LNCaP clone FGC (cell line): ENCODE measurements at regions not wholly inside any gene's neighbourhood (a gene's known extent, or its start where the extent isn't known, plus 50 kb on each side); places are given as distances from the start of the nearest gene placed in this dataset.
"Not testable (repeated sequence)": the region's sequence is repeated elsewhere in the genome, so short reads cannot be mapped to it uniquely, and the experiment has no call there.

Experiments
- DNase-seq: peaks from one replicate; pipeline ENCODE4 v3.0.0-alpha.2; 2011; ENCODE audit warnings: low read depth
- H3K4me3 ChIP-seq: 2 replicates; pipeline ENCODE4 v1.5.1; 2011; ENCODE audit warnings: mild to moderate bottlenecking, low read depth, low read length, control low read depth
- TF ChIP-seq, protein P1 (sequence below): IDR thresholded peaks from 2 replicates; pipeline ENCODE4 v1.5.1; 2012; ENCODE audit warnings: mild to moderate bottlenecking; ENCODE audit not compliant: control insufficient read depth, insufficient read depth; ENCODE audit errors: extremely low read depth

- DNase-seq, result no peak
These were observed 236.9 kb upstream of the PRKX start for GRCh38 chrX:3950373-3950772.

GRCh38 chrX:3943965-3944364 is 230.5 kb upstream of the PRKX start:
- no peak overlapping the region for H3K4me3 ChIP-seq
- TF ChIP-seq, protein P1, sequence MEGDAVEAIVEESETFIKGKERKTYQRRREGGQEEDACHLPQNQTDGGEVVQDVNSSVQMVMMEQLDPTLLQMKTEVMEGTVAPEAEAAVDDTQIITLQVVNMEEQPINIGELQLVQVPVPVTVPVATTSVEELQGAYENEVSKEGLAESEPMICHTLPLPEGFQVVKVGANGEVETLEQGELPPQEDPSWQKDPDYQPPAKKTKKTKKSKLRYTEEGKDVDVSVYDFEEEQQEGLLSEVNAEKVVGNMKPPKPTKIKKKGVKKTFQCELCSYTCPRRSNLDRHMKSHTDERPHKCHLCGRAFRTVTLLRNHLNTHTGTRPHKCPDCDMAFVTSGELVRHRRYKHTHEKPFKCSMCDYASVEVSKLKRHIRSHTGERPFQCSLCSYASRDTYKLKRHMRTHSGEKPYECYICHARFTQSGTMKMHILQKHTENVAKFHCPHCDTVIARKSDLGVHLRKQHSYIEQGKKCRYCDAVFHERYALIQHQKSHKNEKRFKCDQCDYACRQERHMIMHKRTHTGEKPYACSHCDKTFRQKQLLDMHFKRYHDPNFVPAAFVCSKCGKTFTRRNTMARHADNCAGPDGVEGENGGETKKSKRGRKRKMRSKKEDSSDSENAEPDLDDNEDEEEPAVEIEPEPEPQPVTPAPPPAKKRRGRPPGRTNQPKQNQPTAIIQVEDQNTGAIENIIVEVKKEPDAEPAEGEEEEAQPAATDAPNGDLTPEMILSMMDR, result no peak
- no peak for DNase-seq

More at GRCh38 chrX:3950373-3950772, 236.9 kb upstream of the PRKX start:
- no peak overlapping the region for H3K4me3 ChIP-seq
- TF ChIP-seq, protein P1, result no peak

GRCh38 chrX:3940000-3940610 is 226.7 kb upstream of the PRKX start:
- TF ChIP-seq, protein P1, result peak; percentile 37; the same call in 1 of the 2 replicates
- no peak for DNase-seq
- H3K4me3 ChIP-seq, result no peak overlapping the region

GRCh38 chrX:3938587-3938986 is 225.1 kb upstream of the PRKX start:
- no peak overlapping the region for H3K4me3 ChIP-seq
- TF ChIP-seq, protein P1, result no peak

DNA sequence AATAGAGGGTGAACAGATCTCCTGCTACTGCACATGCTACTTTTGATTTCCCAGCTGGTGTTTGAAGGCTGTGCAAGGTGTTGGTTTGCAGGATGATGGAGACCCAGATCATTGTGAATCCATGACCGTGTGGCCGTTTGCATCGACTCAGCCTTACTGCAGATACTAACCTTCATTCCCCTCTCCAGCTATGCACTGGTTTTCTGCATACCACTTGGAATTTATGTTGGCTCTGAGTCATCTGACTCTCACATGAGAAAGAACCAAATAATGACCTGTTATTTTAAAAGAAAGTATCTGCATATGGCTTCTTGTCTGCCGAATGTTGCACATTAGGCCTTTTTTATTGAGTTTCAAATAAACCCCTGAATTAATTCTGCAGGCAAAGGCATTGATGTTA is 221.7 kb upstream of the PRKX start:
- H3K4me3 ChIP-seq, DNase-seq: not testable (repeated sequence)

More at GRCh38 chrX:3938587-3938986, 225.1 kb upstream of the PRKX start:
- no peak for DNase-seq

- not testable (repeated sequence) for H3K4me3 ChIP-seq, DNase-seq
These were observed 207.1 kb upstream of the PRKX start for GRCh38 chrX:3920424-3921017.

- not testable (repeated sequence) for DNase-seq
These were observed 206.4 kb upstream of the PRKX start for GRCh38 chrX:3919668-3920423.

GRCh38 chrX:3914813-3915212 is 201.4 kb upstream of the PRKX start:
- DNase-seq, result not testable (repeated sequence)

More at GRCh38 chrX:3919668-3920423, 206.4 kb upstream of the PRKX start:
- not testable (repeated sequence) for H3K4me3 ChIP-seq

DNA sequence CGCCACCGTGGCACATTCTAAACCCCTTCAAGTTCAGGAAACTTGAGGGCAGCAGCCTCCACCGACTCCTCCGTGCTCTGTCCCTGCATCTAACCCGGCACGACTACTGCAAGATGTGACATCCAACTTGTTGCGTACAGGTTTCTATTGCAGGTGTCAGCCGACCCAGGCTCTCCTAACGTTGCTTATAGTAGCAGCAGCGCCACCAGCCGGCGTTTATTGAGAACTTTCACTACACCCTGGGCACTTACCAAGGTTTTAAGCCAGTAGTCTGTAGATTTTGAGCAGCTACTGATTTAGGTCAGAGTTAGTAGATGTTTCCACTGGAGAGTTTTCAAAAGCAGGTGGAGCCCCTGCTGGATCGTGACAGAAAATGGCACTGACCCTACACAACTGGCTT is 200.6 kb upstream of the PRKX start:
- H3K4me3 ChIP-seq, DNase-seq: not testable (repeated sequence)

More at GRCh38 chrX:3914813-3915212, 201.4 kb upstream of the PRKX start:
- H3K4me3 ChIP-seq, result not testable (repeated sequence)

GRCh38 chrX:3911012-3911411 is 197.6 kb upstream of the PRKX start:
- H3K4me3 ChIP-seq, DNase-seq: not testable (repeated sequence)

- H3K4me3 ChIP-seq, DNase-seq: not testable (repeated sequence)
These were observed 197.2 kb upstream of the PRKX start for GRCh38 chrX:3910611-3911010.

DNA sequence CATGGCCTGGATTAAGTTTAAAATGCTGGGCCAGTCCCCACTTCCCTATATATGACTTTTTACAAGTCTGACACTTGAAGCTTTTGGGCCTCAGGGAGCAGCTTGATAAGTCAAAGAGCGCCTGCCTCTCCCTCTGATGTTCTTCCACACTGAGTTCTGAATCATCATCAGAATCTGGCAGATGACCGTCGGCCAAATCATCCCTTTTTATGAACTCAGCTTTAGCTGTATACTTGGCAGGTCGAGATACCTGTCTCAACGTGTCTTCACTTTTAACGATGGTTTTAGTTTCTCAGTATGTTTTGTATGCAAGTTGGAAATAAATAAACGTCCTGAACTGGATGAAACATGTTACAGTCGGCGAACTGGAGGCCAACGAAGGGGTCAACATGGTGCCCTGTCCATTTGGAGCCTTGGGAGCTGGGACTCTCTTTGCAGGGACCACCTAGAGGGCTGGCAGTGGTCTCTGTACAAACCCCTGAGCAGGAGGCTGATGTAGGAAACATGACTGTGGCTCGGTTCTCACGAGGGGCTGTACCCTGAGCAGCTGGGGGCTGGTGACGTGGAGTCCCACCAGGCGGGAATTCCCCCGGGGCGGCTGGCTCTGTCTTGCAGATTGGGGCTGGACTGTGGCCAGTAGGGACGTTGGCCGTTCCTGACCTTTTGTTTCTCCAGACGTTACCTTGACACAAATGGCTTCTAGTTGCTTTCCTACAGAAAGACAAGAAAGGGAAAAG is 192.2 kb upstream of the PRKX start:
- H3K4me3 ChIP-seq, DNase-seq: not testable (repeated sequence)

DNA sequence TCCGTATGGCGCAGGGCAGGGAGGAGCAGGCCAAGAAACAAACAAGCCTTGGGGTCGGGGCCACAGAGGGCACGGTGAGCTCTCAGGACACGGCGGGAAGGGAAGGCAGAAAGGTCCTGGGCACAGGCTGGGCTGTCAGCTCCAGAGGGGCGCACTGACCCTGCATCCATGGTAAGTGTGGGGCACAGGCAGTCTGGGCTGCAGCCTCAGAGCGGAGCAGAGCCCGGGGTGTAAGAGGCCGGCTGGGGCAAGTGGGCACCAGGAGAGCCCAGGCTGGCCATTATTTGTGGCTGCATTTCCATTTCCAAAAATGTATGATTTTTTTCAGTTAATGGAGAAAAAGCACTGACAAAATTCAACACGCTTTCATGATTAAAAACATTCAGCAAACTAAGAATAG is 188.8 kb upstream of the PRKX start:
- not testable (repeated sequence) for DNase-seq, H3K4me3 ChIP-seq
